ENCODE measurements at regions not wholly inside any gene's neighbourhood (a gene's known extent, or its start where the extent isn't known, plus 50 kb on each side); places are given as distances from the start of the nearest gene placed in this dataset.

GRCh38 chr4:189060104-189060503 lies 880.6 kb upstream of the FRG1 start:
- DNase-seq (ENCODE audit: low read depth) = no peak

GRCh38 chr4:189062047-189062820 lies 878.4 kb upstream of the FRG1 start:
- DNase-seq (ENCODE audit: low read depth) = no peak
- no peak overlapping the region for H3K4me3 ChIP-seq (ENCODE audit: low read depth, low read length)
- TF ChIP-seq, protein P1, sequence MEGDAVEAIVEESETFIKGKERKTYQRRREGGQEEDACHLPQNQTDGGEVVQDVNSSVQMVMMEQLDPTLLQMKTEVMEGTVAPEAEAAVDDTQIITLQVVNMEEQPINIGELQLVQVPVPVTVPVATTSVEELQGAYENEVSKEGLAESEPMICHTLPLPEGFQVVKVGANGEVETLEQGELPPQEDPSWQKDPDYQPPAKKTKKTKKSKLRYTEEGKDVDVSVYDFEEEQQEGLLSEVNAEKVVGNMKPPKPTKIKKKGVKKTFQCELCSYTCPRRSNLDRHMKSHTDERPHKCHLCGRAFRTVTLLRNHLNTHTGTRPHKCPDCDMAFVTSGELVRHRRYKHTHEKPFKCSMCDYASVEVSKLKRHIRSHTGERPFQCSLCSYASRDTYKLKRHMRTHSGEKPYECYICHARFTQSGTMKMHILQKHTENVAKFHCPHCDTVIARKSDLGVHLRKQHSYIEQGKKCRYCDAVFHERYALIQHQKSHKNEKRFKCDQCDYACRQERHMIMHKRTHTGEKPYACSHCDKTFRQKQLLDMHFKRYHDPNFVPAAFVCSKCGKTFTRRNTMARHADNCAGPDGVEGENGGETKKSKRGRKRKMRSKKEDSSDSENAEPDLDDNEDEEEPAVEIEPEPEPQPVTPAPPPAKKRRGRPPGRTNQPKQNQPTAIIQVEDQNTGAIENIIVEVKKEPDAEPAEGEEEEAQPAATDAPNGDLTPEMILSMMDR (IDR thresholded peaks at IDR 0.05; ENCODE audit: insufficient read depth, low read depth, low read length, missing control alignments) = no peak

More at GRCh38 chr4:189060104-189060503, 880.6 kb upstream of the FRG1 start:
- TF ChIP-seq, protein P1 (IDR thresholded peaks at IDR 0.05; ENCODE audit: insufficient read depth, low read depth, low read length, missing control alignments) = no peak
- H3K4me3 ChIP-seq (ENCODE audit: low read depth, low read length) = no peak overlapping the region

DNA sequence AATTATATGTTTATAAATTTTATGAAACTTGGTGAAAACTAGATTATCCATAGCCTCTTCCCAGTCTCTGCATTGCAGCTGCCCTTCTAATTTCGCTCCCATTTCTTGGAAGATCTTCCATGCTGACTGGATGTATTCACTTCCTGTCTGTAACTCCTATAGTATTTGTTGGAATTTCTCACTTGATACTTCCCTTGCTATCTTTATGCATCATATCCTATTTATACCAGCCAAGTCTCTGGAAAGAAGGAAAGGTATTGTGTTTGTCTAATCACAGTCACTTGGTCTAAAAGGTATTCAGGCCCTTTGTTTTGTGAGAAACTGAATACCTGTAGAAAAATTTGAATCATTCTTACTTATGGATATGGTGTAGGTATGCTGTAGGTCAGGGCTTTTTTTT lies 870.9 kb upstream of the FRG1 start:
- no peak overlapping the region for H3K4me3 ChIP-seq (ENCODE audit: low read depth, low read length)
- TF ChIP-seq, protein P1 (IDR thresholded peaks at IDR 0.05; ENCODE audit: insufficient read depth, low read depth, low read length, missing control alignments) = no peak
- DNase-seq (ENCODE audit: low read depth) = no peak

GRCh38 chr4:189071241-189071640 lies 869.4 kb upstream of the FRG1 start:
- no peak for DNase-seq (ENCODE audit: low read depth)
- H3K4me3 ChIP-seq (ENCODE audit: low read depth, low read length) = no peak overlapping the region
- TF ChIP-seq, protein P1 (IDR thresholded peaks at IDR 0.05; ENCODE audit: insufficient read depth, low read depth, low read length, missing control alignments) = no peak

- DNase-seq (ENCODE audit: low read depth) = no peak
- TF ChIP-seq, protein P1 (IDR thresholded peaks at IDR 0.05; ENCODE audit: insufficient read depth, low read depth, low read length, missing control alignments) = no peak
- no peak overlapping the region for H3K4me3 ChIP-seq (ENCODE audit: low read depth, low read length)
Measured at GRCh38 chr4:189073739-189074138, 866.9 kb upstream of the FRG1 start.

DNA sequence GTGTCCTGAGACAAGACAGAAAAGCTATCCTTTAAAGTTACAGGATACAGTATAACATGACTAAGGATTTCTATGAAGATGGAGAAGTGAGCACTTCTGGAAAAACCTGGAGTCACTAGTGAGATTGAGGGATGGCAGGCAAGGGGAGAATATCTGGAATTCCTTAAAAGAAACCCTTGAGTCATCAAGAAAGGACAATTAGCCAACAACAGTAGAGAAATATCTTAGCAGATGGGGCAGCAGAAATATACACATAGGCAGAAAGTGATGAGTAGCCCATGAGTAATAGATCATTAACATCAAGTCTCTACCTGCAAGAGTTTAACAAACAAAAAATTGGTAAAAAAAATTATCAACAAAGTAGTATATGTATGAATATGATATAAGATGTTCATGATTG lies 858.8 kb upstream of the FRG1 start:
- TF ChIP-seq, protein P1 (IDR thresholded peaks at IDR 0.05; ENCODE audit: insufficient read depth, low read depth, low read length, missing control alignments) = no peak
- no peak overlapping the region for H3K4me3 ChIP-seq (ENCODE audit: low read depth, low read length)
- no peak for DNase-seq (ENCODE audit: low read depth)

- DNase-seq (ENCODE audit: low read depth) = no peak
- TF ChIP-seq, protein P1 (IDR thresholded peaks at IDR 0.05; ENCODE audit: insufficient read depth, low read depth, low read length, missing control alignments) = no peak
- no peak overlapping the region for H3K4me3 ChIP-seq (ENCODE audit: low read depth, low read length)
Measured at GRCh38 chr4:189083769-189084168, 856.9 kb upstream of the FRG1 start.
